CD4-positive, alpha-beta T cell treated with Interleukin-21 for 1 hour (primary cell): ENCODE measurements at regions not wholly inside any gene's neighbourhood (a gene's known extent, or its start where the extent isn't known, plus 50 kb on each side); places are given as distances from the start of the nearest gene placed in this dataset.
"Not testable (repeated sequence)": the region's sequence is repeated elsewhere in the genome, so short reads cannot be mapped to it uniquely, and the experiment has no call there.

Experiments
- DNase-seq: peaks from one replicate; pipeline ENCODE4 v3.0.0-alpha.2; 2020

- no peak for DNase-seq
These were observed 796.9 kb downstream of the SLITRK1 start for GRCh38 chr13:83085186-83085900.

DNA sequence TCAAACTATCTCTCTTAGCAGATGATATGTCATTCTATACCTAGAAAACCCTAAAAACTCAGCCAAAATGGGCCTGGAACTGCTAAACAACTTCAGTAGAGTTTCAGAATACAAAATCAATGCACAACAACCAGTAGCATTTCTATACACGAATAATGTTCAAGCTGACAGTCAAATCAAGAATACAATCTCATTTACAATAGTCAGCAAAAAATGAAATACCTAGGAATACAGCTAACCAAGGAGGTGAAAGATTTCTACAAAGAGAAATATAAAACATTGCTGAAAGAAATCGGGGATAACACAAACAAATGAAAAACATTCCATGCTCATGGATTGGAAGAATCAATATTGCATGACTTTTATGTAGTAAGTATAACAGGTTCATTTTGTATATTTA, 804.8 kb downstream of the SLITRK1 start:
- no peak for DNase-seq

DNA sequence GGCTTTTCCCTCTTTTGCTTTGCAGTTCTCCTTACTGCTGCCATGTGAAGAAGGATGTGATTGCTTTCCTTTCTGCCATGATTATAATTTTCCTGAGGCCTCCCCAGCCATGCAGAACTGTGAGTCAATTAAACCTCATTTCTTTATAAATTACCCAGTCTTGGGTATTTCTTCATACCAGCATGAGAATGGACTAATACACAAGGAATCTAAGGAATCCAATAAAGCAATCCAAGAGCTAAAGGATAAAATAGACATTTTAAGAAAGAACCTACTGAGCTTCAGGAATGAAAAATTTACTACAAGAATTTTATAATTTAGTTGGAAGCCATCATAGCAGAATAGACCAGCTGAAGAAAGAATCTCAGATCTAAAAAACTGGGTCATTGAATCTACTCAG, 808.3 kb downstream of the SLITRK1 start:
- DNase-seq = not testable (repeated sequence)

- DNase-seq = no peak
These were observed 817.2 kb downstream of the SLITRK1 start for GRCh38 chr13:83065108-83065507.

DNA sequence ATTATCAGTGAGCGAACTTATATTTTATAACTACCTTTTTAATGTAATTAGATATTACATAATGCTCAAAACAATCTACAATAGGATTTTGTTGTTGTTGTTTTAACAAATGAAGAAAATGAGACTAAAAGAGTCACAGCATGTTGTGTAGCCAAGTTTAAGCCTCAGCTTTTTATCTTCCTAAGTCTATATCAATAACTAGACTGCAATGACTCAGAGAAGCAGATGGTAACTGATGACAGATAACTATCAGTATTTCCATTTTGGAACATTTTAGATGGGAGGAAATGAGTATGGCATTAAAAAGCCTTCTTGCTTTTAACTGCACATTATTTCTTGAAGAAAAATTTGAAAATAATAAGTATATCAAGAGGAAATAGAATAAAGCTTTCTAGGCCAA, 825.2 kb downstream of the SLITRK1 start:
- no peak for DNase-seq

- DNase-seq = no peak
These were observed 826.0 kb downstream of the SLITRK1 start for GRCh38 chr13:83056269-83056668.

DNA sequence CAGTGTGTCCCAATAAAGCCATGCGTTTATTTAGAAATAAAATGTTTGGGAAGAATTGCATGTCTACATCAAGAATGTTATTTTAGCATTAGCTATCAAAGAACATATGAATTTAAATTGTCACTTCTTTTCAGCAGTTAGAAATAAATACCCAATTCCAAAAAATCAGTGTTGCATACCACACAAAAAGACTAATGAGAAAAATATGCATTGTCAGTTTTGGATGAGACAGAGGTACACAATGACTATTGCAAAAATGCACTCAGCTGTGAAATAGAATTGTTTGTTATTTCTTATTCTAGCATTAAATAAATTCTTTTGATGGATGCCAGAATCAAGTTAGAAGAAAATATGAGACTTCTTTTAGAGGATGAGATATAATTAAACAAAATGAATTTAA, 833.9 kb downstream of the SLITRK1 start:
- DNase-seq = no peak

- DNase-seq = no peak
These were observed 857.2 kb downstream of the SLITRK1 start for GRCh38 chr13:83024955-83025594.

DNA sequence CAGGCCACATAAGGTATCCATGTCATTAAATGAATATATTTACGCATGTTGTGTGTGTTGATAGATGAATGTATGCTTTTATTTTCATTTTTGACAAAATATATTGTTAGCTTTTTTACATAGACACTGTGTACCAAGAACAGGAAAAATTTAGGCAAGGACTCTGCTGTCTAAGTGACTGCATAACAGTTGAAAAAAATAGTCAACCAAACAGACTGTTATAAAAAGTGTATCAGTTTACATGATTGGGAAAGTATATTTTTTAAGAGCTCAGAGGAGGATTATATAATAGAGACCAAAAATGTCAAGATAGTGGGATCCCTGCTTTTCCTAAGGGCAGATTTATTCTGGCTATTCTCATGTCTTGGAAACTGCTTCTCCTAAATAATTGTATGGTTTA, 858.0 kb downstream of the SLITRK1 start:
- DNase-seq = no peak

DNA sequence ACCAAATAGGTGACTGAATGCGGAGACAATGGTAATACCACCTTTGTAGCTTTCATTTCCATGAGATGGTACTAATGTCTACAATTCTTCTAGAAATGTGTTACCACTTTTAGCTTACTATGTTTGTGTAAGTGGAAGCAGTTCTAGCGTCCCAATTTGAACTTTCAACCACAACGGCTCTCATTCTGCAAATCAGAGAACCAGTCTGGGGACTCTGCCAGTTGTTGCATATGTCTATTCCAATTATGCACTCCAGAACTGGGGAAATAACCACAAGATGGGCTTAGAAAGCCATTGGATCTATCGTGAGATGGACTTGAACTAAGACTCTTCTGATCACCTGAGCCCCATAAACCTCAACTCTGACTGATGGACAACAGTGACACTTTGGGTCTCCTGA, 862.3 kb downstream of the SLITRK1 start:
- no peak for DNase-seq

DNA sequence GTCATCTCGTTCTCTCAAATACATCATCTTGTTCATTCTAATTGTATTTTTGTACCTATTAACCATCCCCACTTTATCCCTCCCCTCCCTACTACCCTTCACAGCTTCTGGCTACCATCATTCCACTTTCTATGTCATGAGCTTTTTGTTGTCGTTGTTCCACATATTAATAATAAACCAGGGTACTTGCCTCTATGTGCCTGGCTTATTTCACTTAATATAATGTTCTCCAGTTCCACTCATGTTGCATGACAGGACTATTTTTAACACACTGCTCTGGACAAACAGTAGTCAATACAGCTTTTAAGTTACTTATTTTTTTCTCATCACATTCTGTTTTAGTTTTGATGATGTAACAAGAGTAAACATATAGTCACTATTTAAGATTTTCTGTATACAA, 872.3 kb downstream of the SLITRK1 start:
- DNase-seq = no peak

DNA sequence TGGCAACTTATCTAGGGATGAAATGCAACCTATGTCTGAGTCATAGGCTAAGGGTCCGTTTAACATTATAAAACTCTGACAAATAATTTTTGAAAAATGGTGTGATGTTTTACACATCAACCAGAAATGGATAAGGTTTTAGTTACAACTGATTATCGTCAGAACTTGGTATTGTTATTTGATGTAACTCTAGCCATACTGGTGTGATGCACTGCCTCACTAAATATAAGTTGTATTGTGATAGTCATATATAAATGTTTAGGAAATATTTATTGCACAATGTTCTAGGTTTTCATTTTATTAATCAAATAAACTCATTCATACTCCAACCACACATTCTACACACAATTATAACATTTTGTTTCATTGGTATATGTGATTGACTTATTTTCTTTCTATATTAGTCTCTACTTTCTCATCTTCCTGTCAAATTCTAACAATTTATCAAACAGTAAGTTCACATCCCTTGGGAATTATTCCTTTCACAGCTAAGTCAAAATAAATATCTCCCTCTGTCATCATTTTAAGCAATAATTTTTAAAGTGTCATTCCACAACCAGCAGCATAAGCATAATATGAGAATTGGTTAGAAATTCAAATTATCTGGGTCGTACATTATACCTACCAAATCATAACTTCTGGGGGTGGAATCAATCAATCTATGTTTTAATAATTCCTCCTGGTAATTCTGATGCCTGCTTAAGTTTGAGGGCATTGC, 873.9 kb downstream of the SLITRK1 start:
- no peak for DNase-seq

DNA sequence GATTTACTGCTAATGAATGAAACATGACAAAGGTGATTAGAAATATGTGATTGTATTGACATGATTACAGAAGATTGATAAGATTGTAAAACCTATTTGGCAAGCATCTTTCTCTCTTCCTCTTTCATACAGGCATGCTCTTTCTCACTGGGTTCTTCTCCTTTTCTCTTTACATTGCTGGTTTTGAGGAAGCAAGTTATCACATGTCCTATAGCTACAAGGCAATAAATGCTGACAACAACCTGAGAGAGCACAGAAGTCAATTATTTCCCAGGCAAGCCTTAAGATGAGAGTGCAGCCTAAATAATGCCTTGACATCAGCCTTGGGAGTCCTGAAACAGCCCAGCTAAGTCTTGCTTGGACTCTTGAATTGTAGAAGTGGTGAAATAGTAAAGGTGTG, 875.0 kb downstream of the SLITRK1 start:
- DNase-seq = no peak

- no peak for DNase-seq
These were observed 879.1 kb downstream of the SLITRK1 start for GRCh38 chr13:83003185-83003584.

DNA sequence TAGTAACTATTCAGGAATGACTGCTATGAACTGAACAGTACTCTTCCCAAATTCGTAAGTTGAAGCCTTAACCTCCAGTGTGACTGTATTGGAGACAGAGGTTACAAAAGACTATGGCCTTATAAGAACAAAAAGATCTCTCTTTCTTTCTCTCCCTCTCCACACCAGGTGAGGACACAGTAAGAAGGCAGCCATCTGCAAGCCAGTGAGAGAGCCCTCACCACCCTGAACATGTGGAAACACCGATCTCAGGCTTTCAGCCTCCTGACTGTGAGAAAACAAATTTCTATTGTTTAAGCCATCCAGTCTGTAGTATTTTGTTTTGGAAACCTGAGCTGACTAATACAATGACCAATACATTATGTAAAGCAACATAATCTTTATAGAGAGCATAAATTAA, 888.9 kb downstream of the SLITRK1 start:
- no peak for DNase-seq

GRCh38 chr13:82976499-82976898, 905.8 kb downstream of the SLITRK1 start:
- no peak for DNase-seq

GRCh38 chr13:82963226-82964099, 918.8 kb downstream of the SLITRK1 start:
- DNase-seq = no peak

DNA sequence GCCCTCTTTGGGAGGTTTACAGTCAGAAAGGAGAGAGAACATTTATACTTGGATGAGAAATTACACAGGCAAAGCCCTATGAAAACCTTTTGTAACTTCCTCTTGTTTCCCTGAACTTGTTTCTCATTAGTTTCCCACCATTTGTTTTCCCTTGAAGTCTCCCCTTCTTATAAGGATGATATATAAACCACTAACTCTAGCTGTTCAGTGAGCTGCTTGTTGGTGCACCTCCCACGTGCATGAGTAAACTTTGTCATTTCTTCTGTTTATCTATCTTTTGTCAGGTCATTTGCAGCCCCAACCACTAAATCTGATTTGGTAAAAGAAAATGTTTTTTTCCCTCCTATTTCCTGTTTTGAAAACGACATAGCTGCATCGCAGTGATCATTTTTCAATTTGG, 919.9 kb downstream of the SLITRK1 start:
- no peak for DNase-seq

DNA sequence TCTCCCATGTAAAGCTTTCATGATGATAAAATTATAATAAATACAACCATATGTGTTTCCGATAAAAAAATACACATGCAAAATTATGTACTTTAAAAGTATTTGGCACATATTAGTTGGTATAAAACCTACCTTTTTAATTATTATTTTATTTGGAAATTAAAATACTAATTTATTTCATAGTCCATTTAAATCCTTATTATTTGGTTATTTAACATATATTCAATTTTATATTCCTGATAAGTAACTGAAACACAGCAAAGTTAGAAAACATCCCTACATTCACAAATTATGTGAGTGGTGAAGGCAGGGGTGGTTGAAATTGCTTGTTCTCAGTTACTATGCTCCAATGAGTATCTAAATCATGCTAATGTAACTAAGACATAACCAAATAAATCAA, 920.5 kb downstream of the SLITRK1 start:
- no peak for DNase-seq

- DNase-seq = not testable (repeated sequence)
These were observed 929.9 kb downstream of the SLITRK1 start for GRCh38 chr13:82952336-82952735.

DNA sequence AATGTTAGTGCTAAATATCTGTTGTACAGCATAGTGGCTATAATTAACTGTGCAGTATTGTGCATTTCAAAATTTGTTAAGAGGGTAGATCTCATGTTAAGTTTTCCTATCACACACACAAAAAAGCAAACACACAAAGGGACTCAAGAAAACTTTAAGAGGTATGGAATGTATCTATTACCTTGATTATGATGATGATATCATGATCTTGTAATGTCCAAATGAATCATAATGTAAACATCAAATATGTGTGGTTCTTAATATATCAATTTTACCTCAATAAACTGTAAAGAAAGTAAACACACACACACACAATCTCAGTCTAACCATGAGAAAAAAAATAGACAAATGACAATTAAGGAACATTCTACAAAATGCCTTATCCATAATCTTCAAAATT, 934.6 kb downstream of the SLITRK1 start:
- no peak for DNase-seq

GRCh38 chr13:82947191-82947621, 935.1 kb downstream of the SLITRK1 start:
- DNase-seq = no peak

GRCh38 chr13:82938644-82939043, 943.6 kb downstream of the SLITRK1 start:
- no peak for DNase-seq
